Mesenchymal stem cell (in vitro differentiated cells and primary cell): ENCODE measurements at regions not wholly inside any gene's neighbourhood (a gene's known extent, or its start where the extent isn't known, plus 50 kb on each side); places are given as distances from the start of the nearest gene placed in this dataset.

ENCODE experiments used
- DNase-seq: peaks from one replicate; pipeline ENCODE4 v3.0.0-alpha.2; 2013
- H2AFZ ChIP-seq: one replicate; pipeline ENCODE4 v1.6.1; 2013; ENCODE audit warnings: low read depth, mild to moderate bottlenecking, control low read depth, inconsistent platforms, low read length, moderate library complexity
- H2AK5ac ChIP-seq: 2 replicates; pipeline ENCODE4 v1.6.1; 2013; ENCODE audit warnings: low read length, moderate library complexity, mild to moderate bottlenecking, inconsistent platforms; ENCODE audit not compliant: severe bottlenecking
- H2BK120ac ChIP-seq: one replicate; pipeline ENCODE4 v1.6.1; 2013; ENCODE audit warnings: low read depth, mild to moderate bottlenecking, inconsistent platforms, low read length, moderate library complexity
- H2BK12ac ChIP-seq, 2 experiments: one replicate each; pipeline ENCODE4 v1.6.1; 2013; ENCODE audit warnings: inconsistent platforms in 2 of 2, low read length in 2 of 2, mild to moderate bottlenecking in 2 of 2, moderate library complexity in 2 of 2, control low read depth in 1 of 2
- H2BK15ac ChIP-seq: one replicate; pipeline ENCODE4 v1.6.1; 2013; ENCODE audit warnings: mild to moderate bottlenecking, low read depth, inconsistent platforms; ENCODE audit not compliant: poor library complexity, severe bottlenecking
- H2BK5ac ChIP-seq: 2 replicates; pipeline ENCODE4 v1.6.1; 2013; ENCODE audit warnings: low read depth, mild to moderate bottlenecking, low read length, control low read depth, inconsistent platforms; ENCODE audit not compliant: poor library complexity, severe bottlenecking
- H3K14ac ChIP-seq, 2 experiments: one replicate each; pipeline ENCODE4 v1.6.1; 2013; ENCODE audit warnings: inconsistent platforms in 2 of 2, low read length in 2 of 2, control low read depth in 1 of 2, mild to moderate bottlenecking in 1 of 2, moderate library complexity in 1 of 2
- H3K18ac ChIP-seq, 2 experiments: one replicate each; pipeline ENCODE4 v1.6.1; 2013; ENCODE audit warnings: inconsistent platforms in 2 of 2, low read length in 2 of 2, control low read depth in 1 of 2, low read depth in 1 of 2, mild to moderate bottlenecking in 1 of 2
- H3K23ac ChIP-seq, 2 experiments: one replicate each; pipeline ENCODE4 v1.6.1; 2013; ENCODE audit warnings: inconsistent platforms in 2 of 2, low read length in 2 of 2, mild to moderate bottlenecking in 2 of 2, moderate library complexity in 2 of 2, control low read depth in 1 of 2
- H3K27ac ChIP-seq: 2 replicates; pipeline ENCODE4 v1.5.1; 2013; ENCODE audit warnings: mild to moderate bottlenecking, moderate library complexity, low read length, control low read depth, inconsistent platforms; ENCODE audit not compliant: poor library complexity, severe bottlenecking
- H3K27me3 ChIP-seq, 2 experiments: 2 replicates each; pipeline versions ENCODE4 v1.6.1 to v1.7.0; 2013; ENCODE audit warnings: low read length in 2 of 2, mild to moderate bottlenecking in 2 of 2, moderate library complexity in 2 of 2, control low read depth in 1 of 2, inconsistent platforms in 1 of 2; ENCODE audit not compliant: control insufficient read depth in 1 of 2, insufficient read depth in 1 of 2
- H3K36me3 ChIP-seq, 2 experiments: 2 replicates each; pipeline versions ENCODE4 v1.6.1 to v1.7.0; 2013; ENCODE audit warnings: low read length in 2 of 2, control low read depth in 1 of 2, inconsistent platforms in 1 of 2, low read depth in 1 of 2, mild to moderate bottlenecking in 1 of 2; ENCODE audit not compliant: insufficient read depth in 2 of 2, control insufficient read depth in 1 of 2
- H3K4ac ChIP-seq, 2 experiments: one replicate each; pipeline ENCODE4 v1.6.1; 2013; ENCODE audit warnings: inconsistent platforms in 2 of 2, low read length in 2 of 2, mild to moderate bottlenecking in 2 of 2, moderate library complexity in 2 of 2, control low read depth in 1 of 2, low read depth in 1 of 2
- H3K4me1 ChIP-seq: 2 replicates; pipeline ENCODE4 v1.6.1; 2013; ENCODE audit warnings: low read depth, low read length, control low read depth; ENCODE audit not compliant: control insufficient read depth, insufficient read depth
- H3K4me2 ChIP-seq: 2 replicates; pipeline ENCODE4 v1.6.1; 2013; ENCODE audit warnings: low read length, mild to moderate bottlenecking, inconsistent platforms; ENCODE audit not compliant: poor library complexity, severe bottlenecking
- H3K4me3 ChIP-seq, 2 experiments: 2 replicates each; pipeline versions ENCODE4 v1.5.1 to v1.7.0; 2013; ENCODE audit warnings: low read length in 2 of 2, mild to moderate bottlenecking in 2 of 2, control low read depth in 1 of 2, low read depth in 1 of 2; ENCODE audit not compliant: insufficient read depth in 1 of 2
- H3K79me1 ChIP-seq: replicated peaks from 2 replicates; pipeline ENCODE4 v1.6.1; 2013; ENCODE audit warnings: mild to moderate bottlenecking, control low read depth, low read length, inconsistent platforms; ENCODE audit not compliant: poor library complexity, severe bottlenecking
- H3K9ac ChIP-seq: 2 replicates; pipeline ENCODE4 v1.7.0; 2013; ENCODE audit warnings: mild to moderate bottlenecking, low read length, moderate library complexity
- H3K9me3 ChIP-seq: 2 replicates; pipeline ENCODE4 v1.7.0; 2013; ENCODE audit warnings: mild to moderate bottlenecking, low read length; ENCODE audit not compliant: control insufficient read depth
- H4K8ac ChIP-seq: one replicate; pipeline ENCODE4 v1.6.1; 2013; ENCODE audit warnings: inconsistent platforms, mild to moderate bottlenecking, low read length, moderate library complexity
- H4K91ac ChIP-seq: one replicate; pipeline ENCODE4 v1.6.1; 2013; ENCODE audit warnings: mild to moderate bottlenecking, low read length, inconsistent platforms
- WGBS: methylation state at CpG from one replicate; pipeline ENCODE4 v1.1.7; 2013; ENCODE audit warnings: mixed read lengths; 5-methylcytosine and 5-hydroxymethylcytosine counted together

DNA sequence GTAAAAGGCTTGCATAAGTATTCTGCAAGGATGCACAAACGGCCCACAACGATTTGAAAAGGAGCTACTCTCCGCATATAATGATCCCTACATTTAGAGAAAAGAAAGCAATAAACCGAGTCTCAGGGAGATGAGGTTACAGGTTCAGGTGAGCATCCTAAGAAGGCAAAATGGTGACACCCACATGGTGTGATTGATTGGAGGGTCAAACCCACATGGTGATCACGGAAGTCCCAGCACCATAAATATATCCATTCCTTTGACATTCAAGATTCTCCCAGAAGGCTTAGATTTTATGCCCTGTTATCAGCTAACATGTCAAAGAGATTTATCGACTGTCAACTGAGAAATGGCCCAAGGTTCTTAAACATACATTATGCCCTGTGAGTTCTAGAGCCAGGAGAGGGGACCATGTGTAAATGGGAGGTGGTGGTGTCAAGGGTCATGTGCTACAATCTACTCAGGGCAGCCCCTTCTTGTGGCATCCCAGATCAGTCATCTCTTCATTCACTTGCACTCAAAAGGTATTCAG is 282.2 kb downstream of the EMP1 start:
- no peak overlapping the region for H3K23ac ChIP-seq
- no peak overlapping the region for H3K9ac ChIP-seq
- no peaks in the 10 kb centered on the region for H3K4me1 ChIP-seq
- no peak overlapping the region for H2BK15ac ChIP-seq
- no peak overlapping the region for H2BK12ac ChIP-seq
- no peaks in the 10 kb centered on the region for H3K79me1 ChIP-seq
- no peak overlapping the region for H2BK5ac ChIP-seq
- H3K27ac ChIP-seq: no peak overlapping the region
- no peak overlapping the region for H2AK5ac ChIP-seq
- H3K14ac ChIP-seq: no peak overlapping the region
- H3K4me2 ChIP-seq: no peak overlapping the region
- DNase-seq: no peak
- no peak overlapping the region for H3K4me3 ChIP-seq
- no peaks in the 10 kb centered on the region for H3K36me3 ChIP-seq
- no peak overlapping the region for H3K4ac ChIP-seq
- WGBS: 83% methylated on average over 6 of the region's 6 CpGs
- no peak overlapping the region for H4K91ac ChIP-seq
- no peak overlapping the region for H3K18ac ChIP-seq
- no peaks in the 10 kb centered on the region for H3K27me3 ChIP-seq
- H4K8ac ChIP-seq: no peak overlapping the region
- no peaks in the 10 kb centered on the region for H3K9me3 ChIP-seq
- H2AFZ ChIP-seq: no peak overlapping the region
- H2BK120ac ChIP-seq: no peak overlapping the region

DNA sequence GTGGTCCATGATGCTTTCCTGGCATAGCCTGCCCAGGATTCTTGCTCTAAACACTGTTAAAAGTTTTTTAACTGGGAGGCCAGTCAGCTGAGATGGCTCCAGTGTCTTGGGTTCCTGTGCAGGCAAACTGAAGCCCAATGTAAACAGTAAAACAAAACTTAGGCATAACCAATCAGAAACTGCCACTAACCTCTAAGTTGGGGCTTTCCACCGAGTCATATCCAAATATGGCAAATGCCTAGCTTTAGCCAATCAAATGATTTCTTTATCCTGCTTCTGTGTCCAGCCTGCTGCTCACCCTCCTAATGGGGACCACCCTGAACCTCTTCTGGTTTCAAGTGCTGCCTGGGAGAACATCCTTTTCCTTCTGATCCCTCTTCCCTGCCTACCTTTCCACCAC is 277.9 kb downstream of the EMP1 start:
- H2BK12ac ChIP-seq: no peak overlapping the region
- WGBS: 41% methylated on average over 1 of the region's 1 CpG
- H2BK15ac ChIP-seq: no peak overlapping the region
- no peak overlapping the region for H2AFZ ChIP-seq
- H3K36me3 ChIP-seq: no peaks in the 10 kb centered on the region
- H3K4me3 ChIP-seq: no peak overlapping the region
- H3K27ac ChIP-seq: no peak overlapping the region
- H2BK120ac ChIP-seq: no peak overlapping the region
- no peak overlapping the region for H2AK5ac ChIP-seq
- no peak overlapping the region for H4K91ac ChIP-seq
- no peak overlapping the region for H3K9ac ChIP-seq
- no peak for DNase-seq
- H3K27me3 ChIP-seq: peaks cover 0 to 4% of the 10 kb centered on the region in 2 experiments
- H3K79me1 ChIP-seq: no peaks in the 10 kb centered on the region
- no peak overlapping the region for H3K23ac ChIP-seq
- no peak overlapping the region for H3K14ac ChIP-seq
- H2BK5ac ChIP-seq: no peak overlapping the region
- no peak overlapping the region for H3K4ac ChIP-seq
- H3K4me1 ChIP-seq: no peaks in the 10 kb centered on the region
- H3K4me2 ChIP-seq: no peak overlapping the region
- H3K9me3 ChIP-seq: no peaks in the 10 kb centered on the region
- no peak overlapping the region for H3K18ac ChIP-seq
- no peak overlapping the region for H4K8ac ChIP-seq

DNA sequence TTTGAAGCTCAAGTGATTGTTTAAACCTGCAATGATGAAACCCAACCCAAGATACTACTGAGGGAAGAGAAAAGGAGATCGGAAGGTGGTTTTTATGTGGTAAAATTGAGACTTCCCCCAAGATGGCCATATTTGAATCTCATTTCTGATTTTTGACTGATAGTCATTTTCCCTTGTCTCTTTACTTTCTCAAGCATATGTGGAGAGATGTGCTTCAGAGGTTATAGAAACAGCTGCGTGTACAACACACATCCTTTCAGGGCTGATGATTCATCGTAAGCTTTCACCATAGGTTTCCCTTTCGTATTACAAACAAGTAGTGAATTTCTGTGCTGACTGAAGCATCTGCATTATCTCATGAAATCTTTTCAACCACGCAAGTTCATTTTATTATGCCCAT is 276.2 kb downstream of the EMP1 start:
- Histone ChIP-seq H2BK12ac (no peak overlapping the region), H3K36me3 (no peaks in the 10 kb centered on the region), H4K91ac (no peak overlapping the region), H2BK15ac (no peak overlapping the region), H3K9me3 (no peaks in the 10 kb centered on the region), H2BK5ac (no peak overlapping the region), H3K14ac (no peak overlapping the region), H3K4me2 (no peak overlapping the region), H3K27me3 (peaks cover 0 to 4% of the 10 kb centered on the region in 2 experiments), H3K4me1 (no peaks in the 10 kb centered on the region), H2AK5ac (no peak overlapping the region), H3K23ac (no peak overlapping the region), H3K4ac (no peak overlapping the region), H3K79me1 (no peaks in the 10 kb centered on the region), H2BK120ac (no peak overlapping the region), H3K9ac (no peak overlapping the region), H3K18ac (no peak overlapping the region), H3K4me3 (no peak overlapping the region), H3K27ac (no peak overlapping the region), H2AFZ (no peak overlapping the region), H4K8ac (no peak overlapping the region)
- 48% methylated on average over 4 of the region's 5 CpGs for WGBS
- DNase-seq: no peak

DNA sequence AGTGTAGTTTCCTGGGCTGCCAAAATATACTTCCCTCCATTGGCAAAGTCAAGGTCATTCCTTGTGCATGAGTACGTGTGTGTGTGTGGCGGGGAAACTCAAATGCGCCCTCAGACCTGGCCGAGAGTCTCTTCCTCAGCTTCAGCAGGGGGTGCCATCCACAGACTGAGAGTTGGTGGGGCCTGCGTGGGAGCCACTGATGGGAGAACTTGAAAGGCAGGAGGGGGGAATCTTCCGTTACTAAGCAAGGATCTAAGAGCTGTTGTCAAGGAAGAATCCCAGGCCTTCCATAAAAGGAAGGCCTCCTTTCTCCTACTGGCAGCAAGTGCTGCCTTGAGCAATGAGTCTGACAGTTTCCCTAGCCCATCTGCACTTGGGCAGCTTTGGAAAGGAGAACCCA is 274.9 kb downstream of the EMP1 start:
- Histone ChIP-seq H3K79me1 (no peaks in the 10 kb centered on the region), H3K4me3 (no peak overlapping the region), H3K18ac (no peak overlapping the region), H3K4me2 (no peak overlapping the region), H3K27me3 (peaks cover 0 to 4% of the 10 kb centered on the region in 2 experiments), H3K4ac (no peak overlapping the region), H3K9ac (no peak overlapping the region), H3K23ac (no peak overlapping the region), H3K4me1 (no peaks in the 10 kb centered on the region), H2AFZ (no peak overlapping the region), H3K36me3 (no peaks in the 10 kb centered on the region), H2BK120ac (no peak overlapping the region), H4K8ac (no peak overlapping the region), H2BK15ac (no peak overlapping the region), H3K9me3 (no peaks in the 10 kb centered on the region), H2BK5ac (no peak overlapping the region), H4K91ac (no peak overlapping the region), H2BK12ac (no peak overlapping the region), H3K27ac (no peak overlapping the region), H2AK5ac (no peak overlapping the region), H3K14ac (no peak overlapping the region)
- no peak for DNase-seq
- 89% methylated on average over 6 of the region's 6 CpGs for WGBS
